Right atrium auricular region (tissue), 2 donors: ENCODE measurements at regions not wholly inside any gene's neighbourhood (a gene's known extent, or its start where the extent isn't known, plus 50 kb on each side); places are given as distances from the start of the nearest gene placed in this dataset.

ENCODE experiments used
- DNase-seq: peaks from one replicate; pipeline ENCODE4 v3.0.0-alpha.2; 2019; ENCODE audit warnings: low spot score
- H3K27ac ChIP-seq, 2 donors: fragments of 200-600 bp; sonication (generic); 1 replicate in 1 of 2; 2 replicates in 1 of 2; pipeline ENCODE4 v1.5.1; 2016 to 2019
- H3K27me3 ChIP-seq, 2 donors: fragments of 200-600 bp; sonication (generic); one replicate each; pipeline versions ENCODE4 v1.5.1 to v1.6.0; 2017 to 2019
- H3K36me3 ChIP-seq: fragments of 200-600 bp; sonication (generic); one replicate; pipeline ENCODE4 v1.5.1; 2016
- H3K4me1 ChIP-seq, 2 donors: fragments of 200-600 bp; sonication (generic); one replicate each; pipeline versions ENCODE4 v1.5.1 to v1.6.0; 2017 to 2019
- H3K4me3 ChIP-seq, 2 donors: fragments of 200-600 bp; sonication (generic); 1 replicate in 1 of 2; 2 replicates in 1 of 2; pipeline ENCODE4 v1.5.1; 2017 to 2019; ENCODE audit warnings: mild to moderate bottlenecking in 1 of 2, moderate library complexity in 1 of 2
- H3K9me3 ChIP-seq, 2 donors: fragments of 200-600 bp; sonication (generic); one replicate each; pipeline ENCODE4 v1.5.1; 2019
- TF ChIP-seq, protein P1 (sequence below), 2 donors: fragments of 200-600 bp; sonication (generic); IDR thresholded peaks; one replicate each; pipeline ENCODE4 v1.5.1; 2019; ENCODE audit warnings: antibody characterized with exemption in 2 of 2

DNA sequence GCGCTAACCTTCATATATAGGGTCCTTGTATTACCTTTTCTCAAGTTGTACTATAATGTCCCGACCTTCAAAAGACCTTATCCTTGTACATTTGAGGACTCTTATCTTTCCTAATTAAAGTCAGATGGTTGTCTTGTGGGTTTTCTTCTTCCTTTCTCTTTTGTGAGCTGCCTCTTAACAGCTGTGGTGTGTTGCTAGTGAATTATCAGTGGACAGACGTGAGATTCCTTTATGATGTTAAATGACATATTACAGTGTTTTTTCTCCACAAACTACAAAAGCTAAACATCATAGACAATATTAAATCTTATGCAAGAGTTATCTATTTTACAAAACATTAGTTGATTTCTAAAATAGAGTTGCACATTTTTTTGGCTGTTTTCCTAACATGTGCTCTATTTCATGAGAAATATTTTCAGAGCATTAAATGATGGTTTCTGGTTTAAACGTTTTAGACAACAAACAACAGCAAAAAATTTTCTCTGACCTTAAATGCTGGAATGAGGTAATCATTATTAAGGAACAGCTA is 272.2 kb upstream of the NPVF start:
- peaks cover 0 to 10% of the 10 kb centered on the region in 2 donors for H3K4me1 ChIP-seq
- H3K27me3 ChIP-seq, result no peaks in the 10 kb centered on the region
- no peak overlapping the region for H3K4me3 ChIP-seq
- H3K27ac ChIP-seq, result no peak overlapping the region
- H3K9me3 ChIP-seq, result peaks cover 0 to 4% of the 10 kb centered on the region in 2 donors
- TF ChIP-seq, protein P1, sequence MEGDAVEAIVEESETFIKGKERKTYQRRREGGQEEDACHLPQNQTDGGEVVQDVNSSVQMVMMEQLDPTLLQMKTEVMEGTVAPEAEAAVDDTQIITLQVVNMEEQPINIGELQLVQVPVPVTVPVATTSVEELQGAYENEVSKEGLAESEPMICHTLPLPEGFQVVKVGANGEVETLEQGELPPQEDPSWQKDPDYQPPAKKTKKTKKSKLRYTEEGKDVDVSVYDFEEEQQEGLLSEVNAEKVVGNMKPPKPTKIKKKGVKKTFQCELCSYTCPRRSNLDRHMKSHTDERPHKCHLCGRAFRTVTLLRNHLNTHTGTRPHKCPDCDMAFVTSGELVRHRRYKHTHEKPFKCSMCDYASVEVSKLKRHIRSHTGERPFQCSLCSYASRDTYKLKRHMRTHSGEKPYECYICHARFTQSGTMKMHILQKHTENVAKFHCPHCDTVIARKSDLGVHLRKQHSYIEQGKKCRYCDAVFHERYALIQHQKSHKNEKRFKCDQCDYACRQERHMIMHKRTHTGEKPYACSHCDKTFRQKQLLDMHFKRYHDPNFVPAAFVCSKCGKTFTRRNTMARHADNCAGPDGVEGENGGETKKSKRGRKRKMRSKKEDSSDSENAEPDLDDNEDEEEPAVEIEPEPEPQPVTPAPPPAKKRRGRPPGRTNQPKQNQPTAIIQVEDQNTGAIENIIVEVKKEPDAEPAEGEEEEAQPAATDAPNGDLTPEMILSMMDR (IDR thresholded peaks at IDR 0.05), result no peak
- no peaks in the 10 kb centered on the region for H3K36me3 ChIP-seq
- DNase-seq, result no peak

DNA sequence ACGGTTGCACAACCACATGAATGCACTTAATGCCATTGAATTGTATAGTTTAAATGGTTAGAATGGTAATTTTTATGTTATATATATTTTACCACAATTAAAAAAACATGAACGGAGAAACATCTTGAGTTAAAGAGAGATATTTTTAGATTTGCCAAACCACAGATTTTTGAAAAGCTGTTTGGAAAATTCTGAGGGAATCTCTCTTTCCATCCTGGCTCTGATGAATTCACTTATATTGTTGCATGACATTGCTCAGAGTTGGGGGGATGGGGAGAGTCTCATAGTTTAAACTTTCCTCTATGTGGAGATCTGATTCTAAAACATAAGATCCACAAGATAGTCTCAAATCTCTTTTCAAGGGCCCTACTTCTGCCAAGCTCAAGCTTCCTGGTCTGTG is 275.0 kb upstream of the NPVF start:
- no peak overlapping the region for H3K27ac ChIP-seq
- no peak for DNase-seq
- TF ChIP-seq, protein P1 (IDR thresholded peaks at IDR 0.05), result no peak
- no peaks in the 10 kb centered on the region for H3K27me3 ChIP-seq
- no peaks in the 10 kb centered on the region for H3K4me1 ChIP-seq
- H3K36me3 ChIP-seq, result no peaks in the 10 kb centered on the region
- peaks cover 0 to 4% of the 10 kb centered on the region in 2 donors for H3K9me3 ChIP-seq
- no peak overlapping the region for H3K4me3 ChIP-seq

- H3K36me3 ChIP-seq, result no peaks in the 10 kb centered on the region
- no peak overlapping the region for H3K27ac ChIP-seq
- DNase-seq, result no peak
- no peaks in the 10 kb centered on the region for H3K27me3 ChIP-seq
- peaks cover 0 to 4% of the 10 kb centered on the region in 2 donors for H3K9me3 ChIP-seq
- TF ChIP-seq, protein P1 (IDR thresholded peaks at IDR 0.05), result no peak
- H3K4me3 ChIP-seq, result no peak overlapping the region
- no peaks in the 10 kb centered on the region for H3K4me1 ChIP-seq
Observed at GRCh38 chr7:25512061-25512687, 283.9 kb upstream of the NPVF start.

DNA sequence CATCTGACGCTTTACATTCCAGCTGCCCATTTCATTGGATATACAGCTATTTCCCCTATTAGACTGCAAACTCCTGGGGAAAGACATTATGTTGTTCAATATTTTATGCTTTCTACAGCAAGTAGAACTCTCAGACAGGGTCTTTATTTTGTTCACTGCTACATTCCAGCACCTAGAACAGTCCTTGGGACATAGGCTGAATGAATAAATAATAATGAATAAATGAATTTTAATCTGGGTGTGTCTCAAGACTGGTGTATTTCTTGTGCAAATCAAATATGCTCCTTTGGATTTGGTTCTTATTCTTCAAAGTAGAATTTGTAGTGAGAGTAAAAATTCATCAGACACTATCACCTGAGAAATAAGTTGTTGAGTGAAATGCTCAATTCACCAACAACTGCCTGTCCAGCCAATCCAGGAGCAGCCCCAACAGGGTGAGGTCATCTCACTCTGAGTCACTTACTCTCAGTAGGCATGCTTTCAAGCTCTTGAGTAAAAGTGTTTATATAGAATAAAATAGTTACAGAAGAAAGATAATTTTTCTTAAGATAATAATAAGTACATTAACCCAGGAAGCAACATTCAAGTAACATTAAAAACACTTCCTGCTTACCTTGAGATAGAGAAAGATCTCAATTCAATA is 287.5 kb upstream of the NPVF start:
- Histone ChIP-seq H3K36me3 (no peaks in the 10 kb centered on the region), H3K4me3 (no peak overlapping the region), H3K9me3 (no peaks in the 10 kb centered on the region), H3K27ac (no peak overlapping the region), H3K27me3 (no peaks in the 10 kb centered on the region), H3K4me1 (no peaks in the 10 kb centered on the region)
- DNase-seq, result no peak
- TF ChIP-seq, protein P1 (IDR thresholded peaks at IDR 0.05), result no peak

GRCh38 chr7:25517906-25518305 is 289.6 kb upstream of the NPVF start:
- Histone ChIP-seq H3K27me3 (no peaks in the 10 kb centered on the region), H3K9me3 (no peaks in the 10 kb centered on the region), H3K36me3 (no peaks in the 10 kb centered on the region), H3K4me1 (no peaks in the 10 kb centered on the region), H3K27ac (no peak overlapping the region), H3K4me3 (no peak overlapping the region)
- TF ChIP-seq, protein P1 (IDR thresholded peaks at IDR 0.05), result no peak
- no peak for DNase-seq
